NCI-H345 treated with DMSO at 0.1 percent for 48 hours (cell line): ENCODE measurements at regions not wholly inside any gene's neighbourhood (a gene's known extent, or its start where the extent isn't known, plus 50 kb on each side); places are given as distances from the start of the nearest gene placed in this dataset.

Experiments
- DNase-seq: peaks from one replicate; lab custom pipeline; 2025; ENCODE audit not compliant: unreplicated experiment; lab: John Stamatoyannopoulos, UW

GRCh38 chr17:73723317-73723716 lies 79.1 kb upstream of the SDK2 start:
- DNase-seq, result no peak

DNA sequence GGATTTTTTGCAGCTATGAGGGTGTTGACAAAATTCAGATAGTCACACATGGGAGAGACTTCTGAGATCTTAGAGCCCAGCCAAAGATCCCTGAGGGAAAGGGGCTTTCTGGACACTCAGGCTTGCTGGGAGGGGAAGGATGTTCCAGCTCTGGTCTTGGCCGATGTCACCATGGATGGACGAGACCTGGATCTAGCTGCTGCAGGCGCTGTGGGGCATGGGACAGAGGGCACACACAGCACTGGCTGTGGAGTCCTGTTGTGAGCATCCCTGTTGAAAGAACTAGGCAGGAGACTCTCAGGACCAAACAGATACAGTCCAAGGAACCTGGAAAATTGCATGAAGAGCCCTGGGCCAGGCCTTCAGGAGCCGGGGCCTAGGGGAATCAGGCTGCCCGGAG lies 80.1 kb upstream of the SDK2 start:
- no peak for DNase-seq

DNA sequence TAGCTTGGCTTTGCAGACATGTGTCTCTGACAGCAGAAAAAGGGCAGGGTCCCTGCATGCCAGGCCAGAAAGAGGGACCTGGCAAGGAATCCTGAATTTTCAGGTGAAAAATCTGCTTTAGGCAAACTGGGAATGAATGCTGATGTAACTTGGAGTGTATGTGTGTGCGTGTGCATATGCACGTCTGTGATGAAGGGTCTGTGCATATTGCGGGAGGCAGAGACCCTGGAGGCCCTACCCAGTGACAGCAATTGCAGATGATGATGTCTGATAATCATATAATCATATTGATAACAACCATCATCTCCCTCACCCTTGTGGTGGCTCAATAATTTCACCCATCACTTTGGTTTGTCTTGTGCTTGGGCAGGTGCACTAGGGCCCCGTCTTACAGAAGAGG lies 80.7 kb upstream of the SDK2 start:
- no peak for DNase-seq

GRCh38 chr17:73725794-73726515 lies 81.7 kb upstream of the SDK2 start:
- no peak for DNase-seq

DNA sequence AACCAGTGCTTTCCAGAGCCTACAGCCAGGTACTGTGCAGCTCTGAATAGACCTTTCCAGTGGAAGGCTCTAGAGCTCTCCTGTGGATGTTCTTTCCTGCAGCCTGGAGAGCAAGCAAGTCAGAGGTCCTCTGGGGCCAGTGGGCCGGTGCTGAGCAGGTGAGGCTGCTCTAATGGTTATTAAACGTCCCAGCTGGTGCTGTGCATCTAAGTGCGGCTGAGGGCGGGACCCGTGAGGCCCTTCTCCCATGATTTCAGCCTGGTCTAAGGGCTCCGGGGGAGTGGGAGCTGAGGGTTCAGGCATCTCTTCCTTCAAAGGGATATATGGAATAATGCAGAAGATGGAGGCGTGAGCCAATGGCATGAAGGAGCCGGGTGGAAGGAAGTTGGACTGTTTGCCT lies 83.7 kb upstream of the SDK2 start:
- no peak for DNase-seq

GRCh38 chr17:73729101-73729500 lies 84.9 kb upstream of the SDK2 start:
- no peak for DNase-seq

DNA sequence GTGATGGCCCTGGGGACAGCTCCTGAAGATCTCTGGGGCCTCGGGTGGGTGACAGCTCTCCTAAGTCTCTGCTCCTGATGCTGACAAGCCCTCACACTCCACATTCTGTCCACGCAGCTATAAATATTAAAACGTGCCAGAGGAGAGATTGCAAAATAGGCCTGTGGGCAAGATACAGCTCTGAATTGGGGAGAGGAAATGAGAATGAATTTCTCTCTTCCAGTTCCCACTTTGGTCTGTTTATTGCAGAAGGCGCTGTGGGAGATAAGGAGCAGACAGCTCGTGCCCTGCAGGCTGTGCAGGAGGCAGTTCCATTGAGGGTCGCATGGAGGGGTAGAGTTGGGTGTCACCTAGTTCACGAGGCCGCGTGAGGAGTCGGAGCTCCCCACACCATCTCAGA lies 87.5 kb upstream of the SDK2 start:
- no peak for DNase-seq

GRCh38 chr17:73733517-73733916 lies 89.3 kb upstream of the SDK2 start:
- no peak for DNase-seq

DNA sequence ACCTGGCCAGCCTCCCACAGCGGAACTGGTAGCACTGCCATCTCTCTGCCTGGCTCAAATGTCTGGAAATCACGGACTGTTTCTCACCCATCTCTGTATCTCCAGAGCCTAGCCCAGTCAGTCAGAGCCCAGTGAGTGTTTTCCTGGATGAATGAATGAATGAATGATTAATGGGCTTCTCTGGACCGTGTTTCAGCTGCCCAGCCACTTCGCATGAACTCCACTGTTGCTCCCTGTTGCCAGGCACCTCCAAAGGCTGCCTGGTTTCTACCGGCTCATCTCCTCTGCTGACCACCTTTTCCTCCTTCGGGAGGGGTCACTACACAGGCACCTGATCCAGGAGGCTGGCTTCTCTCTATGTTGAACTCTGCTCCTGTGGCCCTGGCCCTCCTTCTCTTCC lies 91.0 kb upstream of the SDK2 start:
- DNase-seq, result no peak

GRCh38 chr17:73738751-73739575 lies 94.7 kb upstream of the SDK2 start:
- DNase-seq, result no peak

DNA sequence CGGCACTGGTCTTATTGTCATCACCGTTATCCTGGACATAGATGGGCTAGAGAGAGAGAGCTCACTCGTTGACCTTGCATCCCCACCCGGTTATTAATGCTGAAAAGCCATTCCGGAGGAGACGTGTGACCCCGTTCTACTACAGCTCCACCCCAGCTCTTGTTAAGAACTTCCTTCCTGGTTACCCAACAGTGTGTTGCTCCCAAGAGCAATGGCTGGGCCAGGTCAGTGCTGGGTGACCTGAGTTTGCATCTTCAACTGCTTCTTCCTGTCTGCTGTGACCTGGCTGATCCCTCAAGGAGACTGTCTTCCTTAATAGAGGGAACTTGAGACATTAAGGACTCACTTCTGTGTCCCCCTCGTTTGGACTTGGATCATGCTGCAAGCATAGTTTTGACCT lies 96.1 kb upstream of the SDK2 start:
- DNase-seq, result no peak

DNA sequence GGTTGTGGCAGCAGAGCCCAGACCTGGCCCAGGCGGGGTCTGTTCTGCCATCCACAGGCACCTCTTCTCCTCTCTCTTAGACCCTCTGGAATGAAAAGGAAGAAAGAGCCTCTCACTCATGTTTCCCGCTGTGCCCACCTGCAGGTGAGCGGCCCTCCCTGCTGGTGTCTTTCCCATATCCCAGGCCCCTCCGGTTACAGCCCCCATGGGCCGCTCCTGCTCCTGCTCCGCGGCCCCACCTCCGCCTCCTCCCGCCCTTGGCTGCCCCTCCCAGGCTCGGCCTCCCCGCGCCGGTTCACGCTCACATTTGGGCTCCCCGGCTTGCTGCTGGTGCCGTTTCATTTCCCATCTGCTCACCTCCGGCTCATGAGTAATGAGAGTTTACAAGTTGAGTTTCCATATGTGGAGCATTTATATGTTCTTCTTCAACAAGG lies 98.7 kb upstream of the SDK2 start:
- no peak for DNase-seq

DNA sequence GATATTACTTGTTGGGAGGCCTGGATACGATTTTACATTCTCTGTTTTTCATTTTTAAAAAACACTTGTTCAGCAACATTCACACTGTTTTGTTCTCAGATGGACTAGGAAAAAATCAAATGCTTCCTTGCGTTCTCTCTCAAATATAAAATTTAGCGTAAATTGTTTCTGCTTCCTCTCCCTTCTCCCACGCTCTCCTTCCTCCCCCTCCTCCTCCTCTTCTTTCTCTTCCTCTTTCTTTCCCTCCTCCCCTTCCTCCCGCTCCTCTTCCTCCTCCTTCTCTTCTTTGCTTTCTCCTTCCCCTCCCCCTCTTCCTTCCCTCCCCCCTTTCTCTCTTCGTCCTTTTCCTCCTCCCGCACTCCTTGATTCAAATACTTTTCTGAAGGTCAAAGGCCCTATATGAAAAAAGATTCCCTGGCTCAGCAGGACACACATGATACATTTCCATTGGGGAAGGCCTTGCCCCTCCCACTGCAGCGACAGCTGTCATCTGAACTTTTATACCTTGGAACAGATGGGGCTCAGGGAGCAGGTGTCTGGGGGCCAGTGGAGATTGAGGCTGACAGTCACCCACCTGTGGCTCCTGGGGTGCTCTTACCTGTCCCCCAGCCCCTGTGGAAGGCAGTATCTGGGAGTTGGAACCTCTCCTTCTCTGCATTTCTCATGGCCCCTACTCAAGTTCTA lies 99.4 kb upstream of the SDK2 start:
- DNase-seq, result no peak

GRCh38 chr17:73744411-73744810 lies 100.2 kb upstream of the SDK2 start:
- no peak for DNase-seq

DNA sequence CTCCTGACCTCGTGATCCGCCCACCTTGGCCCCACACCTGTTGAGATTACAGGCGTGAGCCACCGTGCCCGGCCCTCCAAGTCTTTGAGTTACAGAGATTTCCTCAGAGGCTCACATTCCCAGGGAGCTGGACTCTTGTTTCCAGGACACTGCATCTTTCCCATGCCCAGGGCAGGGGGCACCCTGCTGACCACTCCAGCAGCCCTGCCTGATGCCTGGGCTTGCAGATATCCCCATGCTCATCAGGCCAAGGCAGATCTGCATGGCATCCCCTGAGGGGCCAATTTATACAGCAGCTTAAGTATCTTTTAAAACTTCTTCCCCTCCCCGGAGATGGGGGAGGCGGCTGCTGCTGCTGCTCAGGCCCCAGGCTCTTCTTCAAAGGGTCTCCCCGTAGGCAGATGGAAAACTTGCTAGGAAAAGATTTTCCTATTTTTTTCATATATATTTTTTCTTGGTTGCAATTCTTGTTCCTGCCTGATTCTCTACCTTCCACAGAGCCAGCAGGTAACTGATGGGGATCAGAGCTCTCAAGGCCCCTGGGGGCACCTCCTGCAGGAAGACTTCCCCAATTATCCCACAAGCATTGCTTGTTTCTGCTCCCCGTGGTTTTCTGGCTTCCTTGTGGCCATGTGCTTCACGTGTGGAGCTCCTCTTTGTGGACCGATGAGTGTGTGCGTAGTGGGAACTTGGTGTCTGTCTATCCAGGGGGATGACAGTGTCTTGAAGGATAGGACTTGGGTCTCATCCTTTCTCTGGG lies 102.2 kb upstream of the SDK2 start:
- no peak for DNase-seq

GRCh38 chr17:73747221-73748002 lies 103.2 kb upstream of the SDK2 start:
- peak; percentile 74 for DNase-seq

DNA sequence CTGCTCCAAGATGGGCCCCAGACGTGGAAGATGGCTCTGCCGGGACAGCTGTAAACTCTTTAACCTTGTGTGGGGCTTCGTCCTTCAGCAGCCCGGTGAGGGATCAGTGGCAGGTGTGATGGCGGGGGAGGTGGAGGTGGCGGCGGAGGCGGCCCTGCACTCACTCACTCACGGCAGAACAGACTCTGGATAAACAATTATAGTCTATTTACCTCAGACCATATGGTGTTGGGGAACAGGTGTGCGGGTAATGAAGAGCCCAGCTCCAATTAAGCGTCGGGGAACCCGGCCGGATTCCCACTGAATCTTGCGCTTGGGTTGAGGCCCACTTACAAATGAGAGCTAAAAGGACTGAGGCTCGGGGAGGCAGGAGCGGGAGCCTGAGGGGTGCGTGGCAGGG lies 104.3 kb upstream of the SDK2 start:
- peak; percentile 91 for DNase-seq

DNA sequence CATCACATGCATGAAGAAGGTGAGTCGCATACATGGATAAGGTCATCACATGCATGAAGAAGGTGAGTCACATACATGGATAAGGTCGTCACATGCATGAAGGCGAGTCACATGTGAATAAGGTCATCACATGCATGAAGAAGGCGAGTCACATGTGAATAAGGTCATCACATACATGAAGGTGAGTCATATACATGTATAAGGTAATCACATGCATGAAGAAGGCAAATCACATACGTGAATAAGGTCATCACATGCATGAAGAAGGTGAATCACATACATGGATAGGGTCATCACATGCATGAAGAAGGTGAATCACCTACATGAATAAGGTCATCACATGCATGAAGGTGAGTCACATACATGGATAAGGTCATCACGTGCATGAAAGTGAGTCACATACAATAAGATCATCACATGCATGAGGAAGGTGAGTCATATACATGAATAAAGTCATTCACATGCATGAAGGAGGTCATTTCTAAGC lies 105.1 kb upstream of the SDK2 start:
- DNase-seq, result no peak

- no peak for DNase-seq
Observed at GRCh38 chr17:73749928-73750605, 105.8 kb upstream of the SDK2 start.

GRCh38 chr17:73750975-73751374 lies 106.7 kb upstream of the SDK2 start:
- no peak for DNase-seq
